Epithelial cell of esophagus (primary cell): ENCODE measurements at regions not wholly inside any gene's neighbourhood (a gene's known extent, or its start where the extent isn't known, plus 50 kb on each side); places are given as distances from the start of the nearest gene placed in this dataset.

Experiments used
- DNase-seq: peaks from one replicate; pipeline ENCODE4 v3.0.0; 2010; ENCODE audit warnings: low read depth
- H3K4me3 ChIP-seq: 2 replicates; pipeline ENCODE4 v1.5.1; 2011; ENCODE audit warnings: mild to moderate bottlenecking, low read length, control low read depth
- CTCF ChIP-seq: IDR thresholded peaks from 2 replicates; pipeline ENCODE4 v1.5.1; 2011; ENCODE audit warnings: low read depth, mild to moderate bottlenecking, low read length, control low read depth, inconsistent platforms; ENCODE audit not compliant: insufficient read depth; ENCODE audit errors: missing control alignments

- no peak for DNase-seq
- H3K4me3 ChIP-seq = no peak overlapping the region
- TF ChIP-seq CTCF = no peak
Measured at GRCh38 chr2:18445433-18446320, 114.8 kb downstream of the RDH14 start.

GRCh38 chr2:18444806-18445205, 115.6 kb downstream of the RDH14 start:
- DNase-seq = no peak
- no peak overlapping the region for H3K4me3 ChIP-seq
- no peak for TF ChIP-seq CTCF

GRCh38 chr2:18441583-18441982, 118.9 kb downstream of the RDH14 start:
- no peak for TF ChIP-seq CTCF
- H3K4me3 ChIP-seq = no peak overlapping the region
- DNase-seq = no peak

GRCh38 chr2:18440777-18441176, 119.7 kb downstream of the RDH14 start:
- no peak for DNase-seq
- no peak for TF ChIP-seq CTCF
- H3K4me3 ChIP-seq = no peak overlapping the region

GRCh38 chr2:18440141-18440661, 120.3 kb downstream of the RDH14 start:
- TF ChIP-seq CTCF = no peak

GRCh38 chr2:18439716-18440115, 120.7 kb downstream of the RDH14 start:
- TF ChIP-seq CTCF = no peak
- H3K4me3 ChIP-seq = no peak overlapping the region
- no peak for DNase-seq

More at GRCh38 chr2:18440141-18440661, 120.3 kb downstream of the RDH14 start:
- H3K4me3 ChIP-seq = no peak overlapping the region
- no peak for DNase-seq
